Endothelial cell of umbilical vein (primary cell): ENCODE measurements at regions not wholly inside any gene's neighbourhood (a gene's known extent, or its start where the extent isn't known, plus 50 kb on each side); places are given as distances from the start of the nearest gene placed in this dataset.

ENCODE experiments used
- BruUV-seq: library from RNA; stranded (reverse); fragments of 400-500 nt; replicated peaks from 2 replicates; lab custom pipeline; 2021; lab: Mats Ljungman, UMichigan
- CTCF ChIA-PET: fragments of 300-600, 350-600 bp; sonication (Branson Sonifier 250); formaldehyde crosslinking; loops from one replicate; lab custom pipeline; 2021; ENCODE audit warnings: antibody characterized with exemption, inconsistent platforms; lab: Charles Lee
- POLR2A ChIA-PET: fragments of 300-600, 350-600 bp; sonication (Branson Sonifier 250); formaldehyde crosslinking; loops from one replicate; lab custom pipeline; 2021; ENCODE audit warnings: antibody characterized with exemption, inconsistent platforms; lab: Charles Lee
- DNase-seq: peaks from one replicate; pipeline ENCODE4 v3.0.0-alpha.2; 2011; ENCODE audit warnings: low read depth, low spot score
- FAIRE-seq: peaks from 2 replicates; lab custom pipeline; 2011; peaks lifted over from hg19 to GRCh38; lab: Jason Lieb, UNC
- H2AFZ ChIP-seq: 2 replicates; pipeline ENCODE4 v1.6.0; 2012; ENCODE audit warnings: low read depth, low read length, control low read depth, inconsistent platforms
- H3K27ac ChIP-seq: 2 replicates; pipeline ENCODE4 v1.5.1; 2011; ENCODE audit warnings: low read depth, mild to moderate bottlenecking, control low read depth, low read length, moderate library complexity; ENCODE audit not compliant: insufficient read depth
- H3K27me3 ChIP-seq, 2 experiments: 2 replicates each; pipeline versions ENCODE4 v1.6.0 to v1.6.1; 2011; ENCODE audit warnings: low read length in 2 of 2, mixed read lengths in 1 of 2; ENCODE audit not compliant: control insufficient read depth in 2 of 2, insufficient read depth in 2 of 2
- H3K36me3 ChIP-seq, 2 experiments: 2 replicates in 1 of 2; 3 replicates in 1 of 2; pipeline ENCODE4 v1.5.1; 2011; ENCODE audit warnings: low read length in 2 of 2, mild to moderate bottlenecking in 1 of 2, moderate library complexity in 1 of 2; ENCODE audit not compliant: control insufficient read depth in 2 of 2, insufficient read depth in 2 of 2; ENCODE audit errors: extremely low read depth in 1 of 2
- H3K4me1 ChIP-seq: 3 replicates; pipeline ENCODE4 v1.5.1; 2011; ENCODE audit warnings: mild to moderate bottlenecking, low read length; ENCODE audit not compliant: control insufficient read depth, insufficient read depth; ENCODE audit errors: extremely low read depth
- H3K4me2 ChIP-seq: 2 replicates; pipeline ENCODE4 v1.6.1; 2011; ENCODE audit warnings: low read length, control low read depth, mixed read lengths; ENCODE audit not compliant: insufficient read depth
- H3K4me3 ChIP-seq, 3 experiments: fragments of 200-600 bp in 1 of 3; sonication (generic), shearing (Covaris generic) in 1 of 3; replicated peaks in 1 of 3; 2 replicates each; pipeline ENCODE4 v1.5.1; 2011 to 2016; ENCODE audit warnings: control low read depth in 3 of 3, low read length in 3 of 3, mild to moderate bottlenecking in 2 of 3, inconsistent platforms in 1 of 3, low read depth in 1 of 3, moderate library complexity in 1 of 3; ENCODE audit not compliant: insufficient read depth in 1 of 3
- H3K79me2 ChIP-seq: 2 replicates; pipeline ENCODE4 v1.6.0; 2012; ENCODE audit warnings: low read length, inconsistent platforms; ENCODE audit not compliant: control insufficient read depth, insufficient read depth
- H3K9ac ChIP-seq: replicated peaks from 2 replicates; pipeline ENCODE3; 2011; ENCODE audit warnings: low read length, control low read depth; ENCODE audit not compliant: insufficient read depth; ENCODE audit errors: extremely low read depth
- H3K9me1 ChIP-seq: replicated peaks from 3 replicates; pipeline ENCODE4 v1.6.0; 2011; ENCODE audit warnings: mild to moderate bottlenecking, low read length; ENCODE audit not compliant: control insufficient read depth, insufficient read depth; ENCODE audit errors: extremely low read depth
- H3K9me3 ChIP-seq: replicated peaks from 2 replicates; pipeline ENCODE4 v1.5.1; 2012; ENCODE audit warnings: low read length, inconsistent platforms; ENCODE audit not compliant: control insufficient read depth, insufficient read depth
- H4K20me1 ChIP-seq: replicated peaks from 2 replicates; pipeline ENCODE3; 2011; ENCODE audit warnings: mild to moderate bottlenecking, low read length; ENCODE audit not compliant: control insufficient read depth, insufficient read depth; ENCODE audit errors: extremely low read depth
- EZH2 ChIP-seq: IDR thresholded peaks from 2 replicates; pipeline ENCODE4 v1.6.1; 2012; ENCODE audit warnings: borderline replicate concordance, low read depth, mild to moderate bottlenecking, moderate library complexity, low read length, inconsistent platforms; ENCODE audit not compliant: severe bottlenecking
- FOS ChIP-seq: IDR thresholded peaks from 2 replicates; pipeline ENCODE4 v1.6.1; 2011; ENCODE audit warnings: mild to moderate bottlenecking, low read length, moderate library complexity, borderline replicate concordance; ENCODE audit not compliant: insufficient read depth
- GATA2 ChIP-seq: IDR thresholded peaks from 2 replicates; pipeline ENCODE4 v1.7.0; 2011; ENCODE audit warnings: low read depth, mild to moderate bottlenecking, moderate library complexity, mixed read lengths, low read length; ENCODE audit not compliant: insufficient read length, insufficient read depth
- JUN ChIP-seq: IDR thresholded peaks from 2 replicates; pipeline ENCODE4 v1.6.1; 2011; ENCODE audit warnings: borderline replicate concordance, low read depth; ENCODE audit not compliant: insufficient read length, insufficient read depth
- MAX ChIP-seq: IDR thresholded peaks from 2 replicates; pipeline ENCODE4 v1.6.1; 2011; ENCODE audit not compliant: insufficient read depth, insufficient read length
- MYC ChIP-seq: IDR thresholded peaks from one replicate; pipeline ENCODE4 v1.6.1; 2011; ENCODE audit warnings: mild to moderate bottlenecking, low read depth, low read length
- POLR2A ChIP-seq: IDR thresholded peaks from 2 replicates; pipeline ENCODE4 v1.6.1; 2012; ENCODE audit warnings: low read depth, mild to moderate bottlenecking, control low read depth, low read length
- POLR2AphosphoS5 ChIP-seq: IDR thresholded peaks from 2 replicates; pipeline ENCODE4 v1.6.1; 2012; ENCODE audit warnings: low read depth, mild to moderate bottlenecking, control low read depth, low read length, moderate library complexity; ENCODE audit not compliant: insufficient read depth
- dilution Hi-C: fragments of 300-500 bp; cut with MboI; formaldehyde crosslinking; loops from one replicate; pipeline ENCODE4 v1.15.0; 2019; ENCODE audit warnings: low sequenced_read_pairs; ENCODE audit not compliant: extremely low pct_ligation_motif_present
- intact Hi-C: fragments of 100-400 bp; cut with micrococcal nuclease; formaldehyde crosslinking; loops from one replicate; pipeline ENCODE4 v1.10.0; 2022
- TF ChIP-seq, protein P1 (sequence below), 2 donors: IDR thresholded peaks; 1 replicate in 1 of 2; 2 replicates in 1 of 2; pipeline ENCODE4 v1.5.1; 2011; ENCODE audit warnings: low read length in 2 of 2, mild to moderate bottlenecking in 2 of 2, moderate library complexity in 2 of 2, control low read depth in 1 of 2, inconsistent platforms in 1 of 2, low read depth in 1 of 2; ENCODE audit not compliant: insufficient read depth in 1 of 2; ENCODE audit errors: extremely low read depth in 1 of 2

DNA sequence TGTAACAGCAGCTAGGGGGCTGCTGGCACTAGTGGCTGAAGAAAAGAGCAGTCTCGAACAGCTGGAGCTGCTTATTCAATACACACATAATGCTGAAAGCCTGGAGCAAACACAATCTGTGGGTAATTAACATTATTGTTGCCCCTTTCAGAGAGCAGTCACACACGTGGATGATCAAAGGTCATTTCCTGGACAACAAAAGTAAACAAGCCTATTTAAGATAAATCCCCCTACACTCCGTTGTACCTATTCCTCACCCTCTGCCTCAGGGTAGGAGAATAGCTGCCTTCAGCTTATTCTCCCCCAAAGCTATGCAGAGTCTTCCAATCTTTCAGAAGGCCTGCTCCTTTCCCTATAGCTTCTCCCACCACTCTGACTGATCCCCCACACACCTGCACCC, 803.9 kb downstream of the C4orf33 start:
- H3K4me3 ChIP-seq, result no peak overlapping the region
- no peaks in the 10 kb centered on the region for H3K27me3 ChIP-seq
- DNase-seq (no peak), FAIRE-seq (no peak)
- intact Hi-C loops, result no loop called here
- no peaks in the 10 kb centered on the region for H3K9me1 ChIP-seq
- H3K79me2 ChIP-seq, result no peaks in the 10 kb centered on the region
- dilution Hi-C loops, result no loop called here
- no peak overlapping the region for H3K4me2 ChIP-seq
- CTCF ChIA-PET, result no interaction called here
- no peaks in the 10 kb centered on the region for H4K20me1 ChIP-seq
- no TSS peak for BruUV-seq
- H3K9me3 ChIP-seq, result no peaks in the 10 kb centered on the region
- TF ChIP-seq EZH2 (no peak), GATA2 (no peak), FOS (no peak), POLR2A (no peak), MAX (no peak), JUN (no peak), POLR2AphosphoS5 (no peak), MYC (no peak)
- TF ChIP-seq, protein P1, sequence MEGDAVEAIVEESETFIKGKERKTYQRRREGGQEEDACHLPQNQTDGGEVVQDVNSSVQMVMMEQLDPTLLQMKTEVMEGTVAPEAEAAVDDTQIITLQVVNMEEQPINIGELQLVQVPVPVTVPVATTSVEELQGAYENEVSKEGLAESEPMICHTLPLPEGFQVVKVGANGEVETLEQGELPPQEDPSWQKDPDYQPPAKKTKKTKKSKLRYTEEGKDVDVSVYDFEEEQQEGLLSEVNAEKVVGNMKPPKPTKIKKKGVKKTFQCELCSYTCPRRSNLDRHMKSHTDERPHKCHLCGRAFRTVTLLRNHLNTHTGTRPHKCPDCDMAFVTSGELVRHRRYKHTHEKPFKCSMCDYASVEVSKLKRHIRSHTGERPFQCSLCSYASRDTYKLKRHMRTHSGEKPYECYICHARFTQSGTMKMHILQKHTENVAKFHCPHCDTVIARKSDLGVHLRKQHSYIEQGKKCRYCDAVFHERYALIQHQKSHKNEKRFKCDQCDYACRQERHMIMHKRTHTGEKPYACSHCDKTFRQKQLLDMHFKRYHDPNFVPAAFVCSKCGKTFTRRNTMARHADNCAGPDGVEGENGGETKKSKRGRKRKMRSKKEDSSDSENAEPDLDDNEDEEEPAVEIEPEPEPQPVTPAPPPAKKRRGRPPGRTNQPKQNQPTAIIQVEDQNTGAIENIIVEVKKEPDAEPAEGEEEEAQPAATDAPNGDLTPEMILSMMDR (IDR thresholded peaks at IDR 0.05; ENCODE audit: extremely low read depth in 1 of 2, insufficient read depth in 1 of 2, low read depth in 1 of 2, low read length in 2 of 2), result no peak
- no peaks in the 10 kb centered on the region for H3K36me3 ChIP-seq
- no peaks in the 10 kb centered on the region for H3K4me1 ChIP-seq
- POLR2A ChIA-PET, result no interaction called here
- no peak overlapping the region for H3K9ac ChIP-seq
- H3K27ac ChIP-seq, result no peak overlapping the region
- no peak overlapping the region for H2AFZ ChIP-seq
